K562 (cell line): ENCODE measurements at regions not wholly inside any gene's neighbourhood (a gene's known extent, or its start where the extent isn't known, plus 50 kb on each side); places are given as distances from the start of the nearest gene placed in this dataset.

ENCODE experiments used
- ATF1 ChIP-seq, 2 experiments: fragments of 450-650 bp in 1 of 2; IDR thresholded peaks; 2 replicates each; pipeline ENCODE4 v1.6.1; 2016; ENCODE audit warnings: missing compliant biosample characterization in 1 of 2, missing genetic modification characterization in 1 of 2
- DMBX1 ChIP-seq: fragments of 250-450 bp; sonication (Bioruptor Pico); IDR thresholded peaks from 2 replicates; pipeline ENCODE4 v1.8.0; 2022; ENCODE audit warnings: inconsistent platforms, mild to moderate bottlenecking, moderate library complexity, borderline replicate concordance
- GABPA ChIP-seq: fragments of 200-800 bp; sonication (Bioruptor generic); conservative IDR thresholded peaks from 2 replicates; pipeline ENCODE4 v1.6.1; 2016; ENCODE audit warnings: low read depth, missing genetic modification characterization, missing compliant biosample characterization
- KDM1A ChIP-seq, 2 experiments: fragments of 450-650 bp; IDR thresholded peaks; 2 replicates each; pipeline ENCODE4 v1.6.1; 2016; ENCODE audit warnings: mild to moderate bottlenecking in 2 of 2
- TBL1XR1 ChIP-seq, 2 experiments: IDR thresholded peaks; 2 replicates each; pipeline ENCODE4 v1.6.1; 2012; ENCODE audit warnings: improper control_type of control experiment in 2 of 2, low read length in 2 of 2, mild to moderate bottlenecking in 1 of 2
- ZNF133 ChIP-seq: fragments of 250-450 bp; sonication (Bioruptor Pico); IDR thresholded peaks from 2 replicates; pipeline ENCODE4 v1.4.0; 2020; ENCODE audit warnings: mild to moderate bottlenecking
- ZNF76 ChIP-seq: fragments of 250-450 bp; sonication (Bioruptor Pico); IDR thresholded peaks from 2 replicates; pipeline ENCODE4 v1.4.0; 2020; ENCODE audit warnings: mild to moderate bottlenecking, moderate library complexity, borderline replicate concordance
- TF ChIP-seq, protein P1 (sequence below): fragments of 450-650 bp; IDR thresholded peaks from 2 replicates; pipeline ENCODE4 v1.6.1; 2016; ENCODE audit warnings: missing biosample characterization, missing genetic modification characterization
- TF ChIP-seq, protein P2 (sequence below): fragments of 450-650 bp; IDR thresholded peaks from 2 replicates; pipeline ENCODE4 v1.7.1; 2018; ENCODE audit warnings: mild to moderate bottlenecking, low read depth; ENCODE audit not compliant: partially characterized antibody

DNA sequence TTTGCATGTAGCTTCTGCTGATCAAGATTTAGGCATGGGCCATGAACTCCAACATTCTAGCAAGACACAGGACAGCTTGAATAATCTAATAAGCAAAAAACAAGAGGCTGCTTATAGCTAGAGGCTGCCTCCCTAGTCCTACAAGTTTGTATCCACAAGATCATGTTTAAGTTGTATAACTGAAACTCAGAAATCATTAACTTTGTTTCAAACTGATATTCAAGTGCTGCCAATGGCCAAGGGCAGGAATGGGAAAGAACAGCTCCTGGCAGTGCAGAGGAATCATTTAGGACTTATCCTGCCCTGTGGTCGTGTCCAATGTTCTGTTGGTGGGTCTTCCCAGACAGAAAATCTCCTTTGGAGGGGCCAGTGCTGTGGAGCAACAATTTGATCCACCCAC lies 209.6 kb upstream of the DDI1 start (continued):
- TF ChIP-seq DMBX1 (CRISPR knock-in tag) (no peak), TBL1XR1 (IDR thresholded peaks at IDR 0.05; ENCODE audit: low read length in 2 of 2) (no peak), ZNF133 (no peak), KDM1A (IDR thresholded peaks at IDR 0.05) (no peak), GABPA (no peak), ZNF76 (CRISPR knock-in tag) (no peak), ATF1 (CRISPR knock-in tag; IDR thresholded peaks at IDR 0.05) (no peak), ATF1 (tag; IDR thresholded peaks at IDR 0.05) (no peak)
- TF ChIP-seq, protein P1, sequence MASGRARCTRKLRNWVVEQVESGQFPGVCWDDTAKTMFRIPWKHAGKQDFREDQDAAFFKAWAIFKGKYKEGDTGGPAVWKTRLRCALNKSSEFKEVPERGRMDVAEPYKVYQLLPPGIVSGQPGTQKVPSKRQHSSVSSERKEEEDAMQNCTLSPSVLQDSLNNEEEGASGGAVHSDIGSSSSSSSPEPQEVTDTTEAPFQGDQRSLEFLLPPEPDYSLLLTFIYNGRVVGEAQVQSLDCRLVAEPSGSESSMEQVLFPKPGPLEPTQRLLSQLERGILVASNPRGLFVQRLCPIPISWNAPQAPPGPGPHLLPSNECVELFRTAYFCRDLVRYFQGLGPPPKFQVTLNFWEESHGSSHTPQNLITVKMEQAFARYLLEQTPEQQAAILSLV (tag), result no peak
- TF ChIP-seq, protein P2, sequence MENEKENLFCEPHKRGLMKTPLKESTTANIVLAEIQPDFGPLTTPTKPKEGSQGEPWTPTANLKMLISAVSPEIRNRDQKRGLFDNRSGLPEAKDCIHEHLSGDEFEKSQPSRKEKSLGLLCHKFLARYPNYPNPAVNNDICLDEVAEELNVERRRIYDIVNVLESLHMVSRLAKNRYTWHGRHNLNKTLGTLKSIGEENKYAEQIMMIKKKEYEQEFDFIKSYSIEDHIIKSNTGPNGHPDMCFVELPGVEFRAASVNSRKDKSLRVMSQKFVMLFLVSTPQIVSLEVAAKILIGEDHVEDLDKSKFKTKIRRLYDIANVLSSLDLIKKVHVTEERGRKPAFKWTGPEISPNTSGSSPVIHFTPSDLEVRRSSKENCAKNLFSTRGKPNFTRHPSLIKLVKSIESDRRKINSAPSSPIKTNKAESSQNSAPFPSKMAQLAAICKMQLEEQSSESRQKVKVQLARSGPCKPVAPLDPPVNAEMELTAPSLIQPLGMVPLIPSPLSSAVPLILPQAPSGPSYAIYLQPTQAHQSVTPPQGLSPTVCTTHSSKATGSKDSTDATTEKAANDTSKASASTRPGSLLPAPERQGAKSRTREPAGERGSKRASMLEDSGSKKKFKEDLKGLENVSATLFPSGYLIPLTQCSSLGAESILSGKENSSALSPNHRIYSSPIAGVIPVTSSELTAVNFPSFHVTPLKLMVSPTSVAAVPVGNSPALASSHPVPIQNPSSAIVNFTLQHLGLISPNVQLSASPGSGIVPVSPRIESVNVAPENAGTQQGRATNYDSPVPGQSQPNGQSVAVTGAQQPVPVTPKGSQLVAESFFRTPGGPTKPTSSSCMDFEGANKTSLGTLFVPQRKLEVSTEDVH, result no peak
